HEK293 (cell line): ENCODE measurements at regions not wholly inside any gene's neighbourhood (a gene's known extent, or its start where the extent isn't known, plus 50 kb on each side); places are given as distances from the start of the nearest gene placed in this dataset.
"Not testable (repeated sequence)": the region's sequence is repeated elsewhere in the genome, so short reads cannot be mapped to it uniquely, and the experiment has no call there.

Experiments used
- CTCF ChIA-PET: fragments of 350-600 bp; formaldehyde crosslinking; extraction: SDS; loops from one replicate; lab custom pipeline; 2021; ENCODE audit warnings: antibody characterized with exemption; lab: Yijun Ruan, JAX
- POLR2A ChIA-PET: fragments of 300-600 bp; formaldehyde crosslinking; extraction: SDS; loops from one replicate; lab custom pipeline; 2020; ENCODE audit warnings: antibody characterized with exemption, inconsistent platforms; lab: Yijun Ruan, JAX
- H3K27ac ChIP-seq: fragments of 200-500 bp; sonication (Bioruptor generic); 2 replicates; pipeline ENCODE4 v1.5.1; 2014; ENCODE audit warnings: low read depth, low read length, control low read depth, inconsistent platforms; ENCODE audit errors: extremely low read depth
- H3K36me3 ChIP-seq, 2 experiments: fragments of 200-500 bp in 1 of 2; sonication (Bioruptor generic) in 1 of 2; 1 replicate in 1 of 2; 2 replicates in 1 of 2; pipeline ENCODE4 v1.5.1; 2014 to 2017; ENCODE audit warnings: inconsistent platforms in 2 of 2, low read length in 2 of 2; ENCODE audit not compliant: control insufficient read depth in 2 of 2, insufficient read depth in 1 of 2
- H3K4me1 ChIP-seq: fragments of 200-500 bp; sonication (Bioruptor generic); 2 replicates; pipeline ENCODE4 v1.5.1; 2014; ENCODE audit warnings: mild to moderate bottlenecking, low read length, inconsistent platforms; ENCODE audit not compliant: control insufficient read depth, insufficient read depth
- H3K4me3 ChIP-seq: 2 replicates; pipeline ENCODE4 v1.5.1; 2011; ENCODE audit warnings: low read depth, mild to moderate bottlenecking, control low read depth, low read length, moderate library complexity
- H3K9me3 ChIP-seq: fragments of 200-500 bp; sonication (Bioruptor generic); 2 replicates; pipeline ENCODE4 v1.5.1; 2014; ENCODE audit warnings: low read depth, low read length, inconsistent platforms; ENCODE audit not compliant: control insufficient read depth, insufficient read depth
- CTCF ChIP-seq: fragments of 450-650 bp; formaldehyde crosslinking; IDR thresholded peaks from 2 replicates; pipeline ENCODE4 v1.5.1; 2016; ENCODE audit warnings: missing biosample characterization, missing genetic modification characterization
- HOXC10 ChIP-seq: sonication (generic); formaldehyde crosslinking; IDR thresholded peaks from 2 replicates; pipeline ENCODE4 v1.8.1; 2023; ENCODE audit warnings: mild to moderate bottlenecking, missing genetic modification reagents
- PRDM6 ChIP-seq: fragments of 450-650 bp; formaldehyde crosslinking; IDR thresholded peaks from 2 replicates; pipeline ENCODE4 v1.5.1; 2017; ENCODE audit warnings: missing biosample characterization, missing genetic modification characterization
- TSHZ1 ChIP-seq: fragments of 450-650 bp; formaldehyde crosslinking; IDR thresholded peaks from 2 replicates; pipeline ENCODE4 v1.5.1; 2016; ENCODE audit warnings: missing biosample characterization, missing genetic modification characterization, borderline replicate concordance
- ZBTB10 ChIP-seq: fragments of 450-650 bp; formaldehyde crosslinking; IDR thresholded peaks from 2 replicates; pipeline ENCODE4 v1.5.1; 2016; ENCODE audit warnings: missing biosample characterization, missing genetic modification characterization
- ZNF354C ChIP-seq: fragments of 450-650 bp; formaldehyde crosslinking; IDR thresholded peaks from 2 replicates; pipeline ENCODE4 v1.5.1; 2016; ENCODE audit warnings: missing biosample characterization, missing genetic modification characterization, low read depth, borderline replicate concordance
- ZNF394 ChIP-seq: fragments of 450-650 bp; formaldehyde crosslinking; IDR thresholded peaks from 2 replicates; pipeline ENCODE4 v1.5.1; 2016; ENCODE audit warnings: missing biosample characterization, missing genetic modification characterization, mild to moderate bottlenecking, moderate library complexity, borderline replicate concordance
- ZNF416 ChIP-seq: fragments of 450-650 bp; formaldehyde crosslinking; IDR thresholded peaks from 2 replicates; pipeline ENCODE4 v1.5.1; 2016; ENCODE audit warnings: missing biosample characterization, missing genetic modification characterization
- ZNF747 ChIP-seq: fragments of 450-650 bp; formaldehyde crosslinking; IDR thresholded peaks from 2 replicates; pipeline ENCODE4 v1.5.1; 2016; ENCODE audit warnings: missing biosample characterization, missing genetic modification characterization
- ZSCAN18 ChIP-seq: fragments of 450-650 bp; formaldehyde crosslinking; IDR thresholded peaks from 2 replicates; pipeline ENCODE4 v1.5.1; 2016; ENCODE audit warnings: missing biosample characterization, missing genetic modification characterization

GRCh38 chr22:26972286-26972685 is 314.9 kb downstream of the MIAT start:
- H3K9me3 ChIP-seq, result no peaks in the 10 kb centered on the region
- no peaks in the 10 kb centered on the region for H3K36me3 ChIP-seq
- no peak overlapping the region for H3K4me3 ChIP-seq
- no peak overlapping the region for H3K27ac ChIP-seq
- TF ChIP-seq ZNF416 (tag by site-specific recombination), result no peak
- TF ChIP-seq ZNF354C, result no peak
- no peak for TF ChIP-seq ZNF747
- CTCF ChIA-PET, result no interaction called here
- no peaks in the 10 kb centered on the region for H3K4me1 ChIP-seq
- POLR2A ChIA-PET, result no interaction called here

GRCh38 chr22:26972915-26973314 is 315.5 kb downstream of the MIAT start:
- H3K4me1 ChIP-seq, H3K27ac ChIP-seq, H3K36me3 ChIP-seq, H3K9me3 ChIP-seq, CTCF ChIA-PET, H3K4me3 ChIP-seq: not testable (repeated sequence)
- POLR2A ChIA-PET, result interaction anchor here (0.7 kb wide), 1 partner anchor 173 kb away, joined by 4 read pairs; no protein-coding TSS in a partner anchor

GRCh38 chr22:26974034-26974433 is 316.6 kb downstream of the MIAT start:
- POLR2A ChIA-PET, result no interaction called here
- Histone ChIP-seq H3K27ac (no peak overlapping the region), H3K4me3 (no peak overlapping the region), H3K36me3 (no peaks in the 10 kb centered on the region), H3K9me3 (no peaks in the 10 kb centered on the region), H3K4me1 (no peaks in the 10 kb centered on the region)
- CTCF ChIA-PET, result interaction anchor here (0.6 kb wide), 1 partner anchor 40 kb away, joined by 3 read pairs; no protein-coding TSS in a partner anchor
- TF ChIP-seq ZNF394 (tag by site-specific recombination) (no peak), CTCF (no peak), ZBTB10 (tag by site-specific recombination) (no peak), HOXC10 (CRISPR knock-in tag) (no peak), ZSCAN18 (no peak), TSHZ1 (no peak), PRDM6 (tag by site-specific recombination) (no peak)
